Spleen (tissue), 11 donors: ENCODE measurements at regions not wholly inside any gene's neighbourhood (a gene's known extent, or its start where the extent isn't known, plus 50 kb on each side); places are given as distances from the start of the nearest gene placed in this dataset.

ENCODE experiments used
- DNase-seq: peaks from one replicate; pipeline ENCODE4 v3.0.0-alpha.2; 2020
- H3K27ac ChIP-seq, 8 donors: fragments of 200-600 bp; sonication (generic) in 7 of 8; 1 replicate in 4 of 8; 2 replicates in 4 of 8; pipeline versions ENCODE4 v1.5.0 to v1.8.0; 2016 to 2021; ENCODE audit warnings: inconsistent platforms in 4 of 8, mild to moderate bottlenecking in 4 of 8, moderate library complexity in 1 of 8
- H3K27me3 ChIP-seq, 7 donors: fragments of 200-600 bp; sonication (generic) in 6 of 7; replicated peaks in 1 of 7; 1 replicate in 4 of 7; 2 replicates in 3 of 7; pipeline versions ENCODE4 v1.5.0 to v1.8.0; 2016 to 2021; ENCODE audit warnings: inconsistent platforms in 3 of 7, mild to moderate bottlenecking in 1 of 7
- H3K36me3 ChIP-seq, 6 donors: fragments of 200-600 bp; sonication (generic) in 5 of 6; 1 replicate in 4 of 6; 2 replicates in 2 of 6; pipeline versions ENCODE4 v1.5.0 to v1.8.0; 2016 to 2021; ENCODE audit warnings: inconsistent platforms in 2 of 6
- H3K4me1 ChIP-seq, 6 donors: fragments of 200-600 bp; sonication (generic) in 5 of 6; 1 replicate in 3 of 6; 2 replicates in 3 of 6; pipeline versions ENCODE4 v1.5.0 to v1.8.0; 2016 to 2021; ENCODE audit warnings: inconsistent platforms in 3 of 6
- H3K4me3 ChIP-seq, 8 donors: fragments of 200-600 bp; sonication (generic) in 7 of 8; 1 replicate in 4 of 8; 2 replicates in 4 of 8; pipeline versions ENCODE4 v1.5.0 to v1.8.0; 2016 to 2021; ENCODE audit warnings: inconsistent platforms in 4 of 8, mild to moderate bottlenecking in 4 of 8, moderate library complexity in 2 of 8
- H3K9me3 ChIP-seq, 8 donors: fragments of 200-600 bp; sonication (generic) in 7 of 8; 1 replicate in 4 of 8; 2 replicates in 4 of 8; pipeline versions ENCODE4 v1.5.0 to v1.8.0; 2016 to 2021; ENCODE audit warnings: inconsistent platforms in 4 of 8
- POLR2A ChIP-seq, 3 donors: fragments of 450-650 bp; IDR thresholded peaks; one replicate each; pipeline ENCODE4 v1.5.1; 2017; ENCODE audit warnings: antibody characterized with exemption in 3 of 3, mild to moderate bottlenecking in 1 of 3
- POLR2AphosphoS5 ChIP-seq, 3 donors: sonication (generic); formaldehyde crosslinking; IDR thresholded peaks; one replicate each; pipeline ENCODE4 v1.5.1; 2017; ENCODE audit warnings: antibody characterized with exemption in 3 of 3
- WGBS, 5 donors: extraction: QIAGEN DNeasy Blood & Tissue Kit in 3 of 5; methylation state at CpG; one replicate each; pipeline versions ENCODE4 v1.1.5 to v1.1.7; 2013 to 2018; 5-methylcytosine and 5-hydroxymethylcytosine counted together
- intact Hi-C: fragments of 100-400 bp; cut with DNase I; formaldehyde crosslinking; loops from one replicate; pipeline ENCODE4 v1.15.0; 2023; ENCODE audit warnings: low total_unique reads
- TF ChIP-seq, protein P1 (sequence below), 11 experiments: fragments of 200-600 bp in 7 of 11; fragments of 450-650 bp in 4 of 11; sonication (generic) in 4 of 11; IDR thresholded peaks in 8 of 11; conservative IDR thresholded peaks in 3 of 11; 1 replicate in 7 of 11; 2 replicates in 4 of 11; pipeline versions ENCODE4 v1.4.0 to v1.8.0; 2016 to 2021; ENCODE audit warnings: antibody characterized with exemption in 11 of 11, inconsistent platforms in 4 of 11, mild to moderate bottlenecking in 1 of 11
- donor health status: healthy with polysubstance abuse.
- donor health status: DM: no; HTN: no; CAD: no; lungs with moderate emphysema.
- donor health status: DM: no; HTN: no; CAD: no.
- donor health status: Bipolar disorder and iron deficiency.
- donor health status: healthy.
- donor health status: DM: no; HTN: no; CAD: no.
- donor health status: DM: yes; HTN: yes; CAD: no.

DNA sequence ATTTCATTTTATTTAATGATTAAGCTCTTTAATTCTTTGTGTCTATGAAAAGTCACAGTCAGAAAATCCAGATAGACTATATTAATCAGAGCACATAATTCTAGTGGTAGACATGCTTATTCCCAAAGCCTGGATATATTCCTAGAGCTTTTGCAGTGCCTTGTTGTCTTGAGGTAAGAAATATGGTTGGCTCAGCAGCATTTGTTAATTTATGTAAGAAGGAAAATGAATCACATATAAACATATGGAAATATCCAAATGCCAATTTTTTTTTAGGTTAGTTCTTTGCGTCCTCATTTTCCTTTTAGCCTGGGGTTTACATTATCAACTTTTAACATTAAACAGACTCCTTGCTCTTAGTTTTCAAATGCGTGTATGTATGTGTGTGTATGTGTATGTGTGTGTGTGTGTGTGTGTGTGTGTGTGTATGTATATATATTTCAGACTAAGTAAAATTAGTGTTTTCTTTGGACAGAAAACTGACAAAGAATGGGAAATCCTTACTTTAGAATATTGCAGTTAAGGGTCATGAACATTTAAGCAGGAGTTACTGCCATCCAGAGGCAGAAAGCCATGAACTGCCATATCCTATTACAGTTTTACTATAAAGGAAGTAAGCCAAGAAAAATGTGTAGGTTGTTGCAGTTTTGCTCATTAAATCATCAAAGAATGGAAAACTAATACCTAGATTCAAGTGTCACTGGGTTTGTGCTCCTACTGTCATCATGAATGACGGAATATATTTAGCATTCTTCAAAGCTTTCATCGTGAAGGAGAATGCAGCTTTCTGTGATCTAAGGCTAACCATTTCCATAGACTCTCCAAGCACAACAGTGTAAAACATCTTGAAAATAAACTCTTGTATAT, 477.1 kb upstream of the NR5A2 start:
- no peak for DNase-seq
- WGBS, 5 donors, result 75 to 83% (median 80%) methylated on average over 4 of the region's 4 CpGs
- Histone ChIP-seq H3K4me1 (peaks cover 0 to 6% (median 0%) of the 10 kb centered on the region in 6 donors), H3K27ac (no peak overlapping the region), H3K9me3 (no peaks in the 10 kb centered on the region), H3K27me3 (peaks cover 0 to 5% (median 0%) of the 10 kb centered on the region in 7 donors), H3K36me3 (no peaks in the 10 kb centered on the region), H3K4me3 (no peak overlapping the region)
- no peak for TF ChIP-seq POLR2A (IDR thresholded peaks at IDR 0.05)
- TF ChIP-seq, protein P1, sequence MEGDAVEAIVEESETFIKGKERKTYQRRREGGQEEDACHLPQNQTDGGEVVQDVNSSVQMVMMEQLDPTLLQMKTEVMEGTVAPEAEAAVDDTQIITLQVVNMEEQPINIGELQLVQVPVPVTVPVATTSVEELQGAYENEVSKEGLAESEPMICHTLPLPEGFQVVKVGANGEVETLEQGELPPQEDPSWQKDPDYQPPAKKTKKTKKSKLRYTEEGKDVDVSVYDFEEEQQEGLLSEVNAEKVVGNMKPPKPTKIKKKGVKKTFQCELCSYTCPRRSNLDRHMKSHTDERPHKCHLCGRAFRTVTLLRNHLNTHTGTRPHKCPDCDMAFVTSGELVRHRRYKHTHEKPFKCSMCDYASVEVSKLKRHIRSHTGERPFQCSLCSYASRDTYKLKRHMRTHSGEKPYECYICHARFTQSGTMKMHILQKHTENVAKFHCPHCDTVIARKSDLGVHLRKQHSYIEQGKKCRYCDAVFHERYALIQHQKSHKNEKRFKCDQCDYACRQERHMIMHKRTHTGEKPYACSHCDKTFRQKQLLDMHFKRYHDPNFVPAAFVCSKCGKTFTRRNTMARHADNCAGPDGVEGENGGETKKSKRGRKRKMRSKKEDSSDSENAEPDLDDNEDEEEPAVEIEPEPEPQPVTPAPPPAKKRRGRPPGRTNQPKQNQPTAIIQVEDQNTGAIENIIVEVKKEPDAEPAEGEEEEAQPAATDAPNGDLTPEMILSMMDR (IDR thresholded peaks at IDR 0.05 in 8 of 11, conservative IDR thresholded peaks at IDR 0.05 in 3 of 11), result no peak
- TF ChIP-seq POLR2AphosphoS5 (IDR thresholded peaks at IDR 0.05), result no peak
- intact Hi-C loops, result no loop called here

DNA sequence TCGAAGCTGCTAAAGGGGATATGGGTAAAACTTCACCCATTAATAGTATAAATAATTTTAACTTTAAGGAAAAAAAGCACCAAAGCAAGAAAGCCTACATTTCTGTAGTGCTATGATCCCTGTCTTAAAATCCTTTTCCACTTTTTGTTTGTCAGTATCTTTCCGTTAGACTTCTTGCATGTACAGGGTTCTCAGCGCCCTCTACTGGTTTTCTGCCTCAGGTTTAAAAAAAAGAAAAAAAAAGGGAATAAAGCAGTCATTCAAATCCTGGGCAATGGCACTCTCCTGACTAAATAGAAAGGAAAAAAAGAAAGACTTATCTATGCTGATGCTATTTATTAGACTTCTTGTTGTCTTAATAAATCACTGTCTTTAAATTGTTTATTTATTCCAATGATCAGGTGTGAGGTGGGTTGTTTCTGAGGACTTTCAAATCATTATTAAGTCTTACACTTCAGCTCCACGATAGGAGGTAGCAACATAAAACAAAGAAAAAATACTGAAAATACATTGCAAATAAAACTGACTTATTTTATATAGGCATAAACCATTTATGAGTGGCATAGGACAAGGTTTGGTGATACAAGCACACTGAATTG, 475.4 kb upstream of the NR5A2 start:
- H3K27ac ChIP-seq, result no peak overlapping the region
- no peak for DNase-seq
- whole genome bisulfite sequencing, 5 donors, result 39 to 47% (median 43%) methylated on average over 4 of the region's 4 CpGs
- TF ChIP-seq, protein P1 (IDR thresholded peaks at IDR 0.05 in 8 of 11, conservative IDR thresholded peaks at IDR 0.05 in 3 of 11), result peak in 10 of 11 experiments; percentile 20 to 58 (median 44)
- TF ChIP-seq POLR2A (IDR thresholded peaks at IDR 0.05), result no peak
- no peak for TF ChIP-seq POLR2AphosphoS5 (IDR thresholded peaks at IDR 0.05)
- H3K4me1 ChIP-seq, result peaks cover 0 to 6% (median 0%) of the 10 kb centered on the region in 6 donors
- intact Hi-C loops, result no loop called here
- peaks cover 0 to 5% (median 0%) of the 10 kb centered on the region in 7 donors for H3K27me3 ChIP-seq
- no peak overlapping the region for H3K4me3 ChIP-seq
- no peaks in the 10 kb centered on the region for H3K36me3 ChIP-seq
- H3K9me3 ChIP-seq, result no peaks in the 10 kb centered on the region

DNA sequence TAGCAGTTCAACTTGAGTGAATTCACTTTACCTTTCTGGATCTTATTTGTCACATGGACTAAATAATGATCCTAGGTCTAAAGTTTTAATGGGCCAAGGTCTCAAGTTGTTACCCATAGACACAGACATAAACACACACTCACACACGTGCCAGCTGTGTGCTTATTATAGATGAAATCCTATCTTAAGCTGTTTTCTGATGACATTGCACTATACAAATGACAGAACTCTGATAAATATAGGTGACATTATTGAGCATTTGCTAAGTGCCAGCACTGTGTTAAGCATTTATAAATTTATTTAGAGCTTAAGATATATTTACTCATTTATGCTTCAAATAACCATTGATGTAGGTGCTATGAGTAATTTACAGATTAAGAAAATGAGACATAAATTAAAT, 474.4 kb upstream of the NR5A2 start:
- no peak for DNase-seq
- 74 to 89% (median 83%) methylated on average over 1 of the region's 1 CpG for WGBS, 5 donors
- Histone ChIP-seq H3K9me3 (no peaks in the 10 kb centered on the region), H3K27ac (no peak overlapping the region), H3K4me3 (no peak overlapping the region), H3K27me3 (peaks cover 0 to 5% (median 0%) of the 10 kb centered on the region in 7 donors), H3K4me1 (peaks cover 0 to 6% (median 0%) of the 10 kb centered on the region in 6 donors), H3K36me3 (no peaks in the 10 kb centered on the region)
- intact Hi-C loops, result no loop called here
- no peak for TF ChIP-seq POLR2AphosphoS5 (IDR thresholded peaks at IDR 0.05)
- TF ChIP-seq POLR2A (IDR thresholded peaks at IDR 0.05), result no peak
- TF ChIP-seq, protein P1 (IDR thresholded peaks at IDR 0.05 in 8 of 11, conservative IDR thresholded peaks at IDR 0.05 in 3 of 11), result no peak

DNA sequence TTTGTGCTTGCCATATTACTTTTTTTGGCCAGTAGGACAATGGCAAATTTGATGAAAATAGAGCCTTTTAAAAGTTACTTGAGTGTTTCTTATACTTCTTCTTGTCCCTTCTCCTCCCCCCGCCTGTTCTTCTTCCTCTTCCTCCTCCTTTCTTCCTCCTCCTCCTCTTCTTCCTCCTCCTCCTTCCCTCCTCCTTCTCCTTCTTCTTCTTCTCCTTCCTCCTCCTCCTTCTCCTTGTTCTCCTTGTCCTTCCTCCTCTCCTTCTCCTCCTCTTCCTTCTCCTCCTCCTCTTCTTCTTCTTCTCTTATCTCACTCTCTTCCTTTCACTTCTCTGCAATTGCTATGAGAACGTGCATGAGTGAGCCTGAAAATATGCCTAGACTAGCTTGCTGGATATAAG, 466.2 kb upstream of the NR5A2 start:
- Histone ChIP-seq H3K27me3 (peaks cover 0 to 4% (median 0%) of the 10 kb centered on the region in 7 donors), H3K4me1 (no peaks in the 10 kb centered on the region), H3K9me3 (no peaks in the 10 kb centered on the region), H3K4me3 (no peak overlapping the region), H3K36me3 (no peaks in the 10 kb centered on the region), H3K27ac (no peak overlapping the region)
- no peak for DNase-seq
- TF ChIP-seq, protein P1 (IDR thresholded peaks at IDR 0.05 in 8 of 11, conservative IDR thresholded peaks at IDR 0.05 in 3 of 11), result no peak
- TF ChIP-seq POLR2A (IDR thresholded peaks at IDR 0.05) (no peak), POLR2AphosphoS5 (IDR thresholded peaks at IDR 0.05) (no peak)
- 59 to 81% (median 65%) methylated on average over 2 of the region's 2 CpGs for WGBS, 5 donors
- intact Hi-C loops, result no loop called here
